ENCODE measurements at regions not wholly inside any gene's neighbourhood (a gene's known extent, or its start where the extent isn't known, plus 50 kb on each side); places are given as distances from the start of the nearest gene placed in this dataset.
A peak's percentile ranks its signal among the peaks of the same experiment; 100 is the strongest.

DNA sequence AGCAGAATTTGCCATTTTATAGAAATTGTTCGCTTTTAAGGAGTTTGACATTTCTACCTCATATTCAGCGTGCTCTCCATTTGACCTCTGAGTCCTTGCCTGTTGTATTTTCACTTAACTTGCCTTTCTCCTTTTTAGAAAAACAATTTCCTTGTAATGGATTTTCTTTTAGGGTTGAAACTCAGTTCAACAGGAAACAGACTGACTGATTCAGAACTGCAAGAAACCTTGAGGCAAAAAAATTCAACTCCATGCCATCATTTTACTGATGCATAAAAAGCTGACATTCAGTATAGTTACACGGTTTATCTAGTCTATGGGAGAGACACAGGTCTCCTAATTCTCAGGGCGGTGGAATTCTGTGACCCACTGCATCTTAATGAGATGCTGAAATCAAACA, 59.8 kb downstream of the MRPS30 start:
- no peaks in the 10 kb centered on the region for H3K36me3 ChIP-seq (ENCODE audit: control insufficient read depth, insufficient read depth, low read length)
- H3K27me3 ChIP-seq (replicated peaks; ENCODE audit: control insufficient read depth, insufficient read depth, low read length), result no peaks in the 10 kb centered on the region
- DNase-seq (ENCODE audit: extremely low read depth, insufficient read length), result no peak
- TF ChIP-seq, protein P1, sequence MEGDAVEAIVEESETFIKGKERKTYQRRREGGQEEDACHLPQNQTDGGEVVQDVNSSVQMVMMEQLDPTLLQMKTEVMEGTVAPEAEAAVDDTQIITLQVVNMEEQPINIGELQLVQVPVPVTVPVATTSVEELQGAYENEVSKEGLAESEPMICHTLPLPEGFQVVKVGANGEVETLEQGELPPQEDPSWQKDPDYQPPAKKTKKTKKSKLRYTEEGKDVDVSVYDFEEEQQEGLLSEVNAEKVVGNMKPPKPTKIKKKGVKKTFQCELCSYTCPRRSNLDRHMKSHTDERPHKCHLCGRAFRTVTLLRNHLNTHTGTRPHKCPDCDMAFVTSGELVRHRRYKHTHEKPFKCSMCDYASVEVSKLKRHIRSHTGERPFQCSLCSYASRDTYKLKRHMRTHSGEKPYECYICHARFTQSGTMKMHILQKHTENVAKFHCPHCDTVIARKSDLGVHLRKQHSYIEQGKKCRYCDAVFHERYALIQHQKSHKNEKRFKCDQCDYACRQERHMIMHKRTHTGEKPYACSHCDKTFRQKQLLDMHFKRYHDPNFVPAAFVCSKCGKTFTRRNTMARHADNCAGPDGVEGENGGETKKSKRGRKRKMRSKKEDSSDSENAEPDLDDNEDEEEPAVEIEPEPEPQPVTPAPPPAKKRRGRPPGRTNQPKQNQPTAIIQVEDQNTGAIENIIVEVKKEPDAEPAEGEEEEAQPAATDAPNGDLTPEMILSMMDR (IDR thresholded peaks at IDR 0.05; ENCODE audit: insufficient read depth, low read length, poor library complexity, severe bottlenecking), result no peak
- H3K4me3 ChIP-seq (replicated peaks; ENCODE audit: low read depth, low read length), result no peak overlapping the region

DNA sequence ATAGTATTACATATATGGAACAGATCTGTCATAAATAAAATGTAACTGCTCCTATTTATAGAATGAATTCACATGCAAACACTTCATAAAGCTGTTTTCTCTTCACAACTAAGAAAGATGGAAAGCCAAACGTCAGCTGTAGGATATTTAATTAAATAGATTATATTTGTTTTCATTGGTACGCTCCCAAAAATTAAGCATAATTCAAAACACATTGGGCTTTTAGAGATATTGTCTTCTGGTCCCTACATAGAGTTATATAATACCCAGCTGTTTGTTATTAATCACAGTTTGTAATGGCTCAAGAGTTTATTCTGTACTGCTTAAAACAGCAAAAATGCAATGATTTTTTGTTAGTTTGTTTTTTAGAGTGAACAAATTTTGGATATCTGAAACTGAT, 61.2 kb downstream of the MRPS30 start:
- TF ChIP-seq, protein P1 (IDR thresholded peaks at IDR 0.05; ENCODE audit: insufficient read depth, low read length, poor library complexity, severe bottlenecking), result no peak
- Histone ChIP-seq H3K27me3 (replicated peaks; ENCODE audit: control insufficient read depth, insufficient read depth, low read length) (no peaks in the 10 kb centered on the region), H3K4me3 (replicated peaks; ENCODE audit: low read depth, low read length) (no peak overlapping the region), H3K36me3 (ENCODE audit: control insufficient read depth, insufficient read depth, low read length) (no peaks in the 10 kb centered on the region)
- DNase-seq (ENCODE audit: extremely low read depth, insufficient read length), result no peak

DNA sequence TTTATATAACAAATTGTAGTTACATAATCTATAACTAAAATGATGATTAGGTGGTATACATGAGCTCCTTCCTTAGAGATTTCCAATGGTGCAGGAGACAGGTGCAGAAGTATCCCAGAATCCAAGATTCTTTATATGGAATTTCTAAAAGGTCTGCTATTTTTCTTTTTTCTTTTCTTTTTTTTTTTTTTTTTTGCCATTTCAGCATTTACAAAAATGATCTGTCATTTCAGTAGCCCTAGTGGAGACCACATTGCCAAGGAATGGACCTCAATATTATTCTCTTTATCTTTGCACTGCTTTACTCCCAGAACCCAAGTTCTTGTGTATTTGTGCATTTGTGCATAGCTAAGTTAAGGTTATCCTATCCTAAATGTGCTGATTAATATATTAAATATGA, 61.7 kb downstream of the MRPS30 start:
- Histone ChIP-seq H3K4me3 (replicated peaks; ENCODE audit: low read depth, low read length) (no peak overlapping the region), H3K27me3 (replicated peaks; ENCODE audit: control insufficient read depth, insufficient read depth, low read length) (no peaks in the 10 kb centered on the region), H3K36me3 (ENCODE audit: control insufficient read depth, insufficient read depth, low read length) (no peaks in the 10 kb centered on the region)
- no peak for DNase-seq (ENCODE audit: extremely low read depth, insufficient read length)
- TF ChIP-seq, protein P1 (IDR thresholded peaks at IDR 0.05; ENCODE audit: insufficient read depth, low read length, poor library complexity, severe bottlenecking), result no peak

DNA sequence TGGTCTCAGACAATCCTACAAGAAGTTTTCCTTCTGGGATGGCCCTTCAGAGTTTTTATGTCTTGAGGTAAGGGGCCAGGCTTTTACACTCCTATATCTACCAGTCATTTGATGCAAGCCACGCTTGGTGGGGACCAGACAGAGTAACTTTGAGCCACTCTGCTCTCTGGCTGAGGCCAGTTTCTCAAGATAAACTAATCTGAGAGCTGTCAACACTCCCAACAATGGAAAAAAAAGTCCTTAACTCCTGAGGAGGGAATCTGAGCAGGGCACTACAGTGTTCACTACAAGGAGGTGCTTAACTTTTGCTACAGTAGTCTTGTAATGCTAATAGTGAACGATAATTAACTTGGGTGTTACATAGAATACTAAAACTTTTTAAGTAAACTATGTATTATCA, 62.7 kb downstream of the MRPS30 start:
- Histone ChIP-seq H3K36me3 (ENCODE audit: control insufficient read depth, insufficient read depth, low read length) (no peaks in the 10 kb centered on the region), H3K4me3 (replicated peaks; ENCODE audit: low read depth, low read length) (no peak overlapping the region), H3K27me3 (replicated peaks; ENCODE audit: control insufficient read depth, insufficient read depth, low read length) (no peaks in the 10 kb centered on the region)
- DNase-seq (ENCODE audit: extremely low read depth, insufficient read length), result no peak
- TF ChIP-seq, protein P1 (IDR thresholded peaks at IDR 0.05; ENCODE audit: insufficient read depth, low read length, poor library complexity, severe bottlenecking), result no peak

DNA sequence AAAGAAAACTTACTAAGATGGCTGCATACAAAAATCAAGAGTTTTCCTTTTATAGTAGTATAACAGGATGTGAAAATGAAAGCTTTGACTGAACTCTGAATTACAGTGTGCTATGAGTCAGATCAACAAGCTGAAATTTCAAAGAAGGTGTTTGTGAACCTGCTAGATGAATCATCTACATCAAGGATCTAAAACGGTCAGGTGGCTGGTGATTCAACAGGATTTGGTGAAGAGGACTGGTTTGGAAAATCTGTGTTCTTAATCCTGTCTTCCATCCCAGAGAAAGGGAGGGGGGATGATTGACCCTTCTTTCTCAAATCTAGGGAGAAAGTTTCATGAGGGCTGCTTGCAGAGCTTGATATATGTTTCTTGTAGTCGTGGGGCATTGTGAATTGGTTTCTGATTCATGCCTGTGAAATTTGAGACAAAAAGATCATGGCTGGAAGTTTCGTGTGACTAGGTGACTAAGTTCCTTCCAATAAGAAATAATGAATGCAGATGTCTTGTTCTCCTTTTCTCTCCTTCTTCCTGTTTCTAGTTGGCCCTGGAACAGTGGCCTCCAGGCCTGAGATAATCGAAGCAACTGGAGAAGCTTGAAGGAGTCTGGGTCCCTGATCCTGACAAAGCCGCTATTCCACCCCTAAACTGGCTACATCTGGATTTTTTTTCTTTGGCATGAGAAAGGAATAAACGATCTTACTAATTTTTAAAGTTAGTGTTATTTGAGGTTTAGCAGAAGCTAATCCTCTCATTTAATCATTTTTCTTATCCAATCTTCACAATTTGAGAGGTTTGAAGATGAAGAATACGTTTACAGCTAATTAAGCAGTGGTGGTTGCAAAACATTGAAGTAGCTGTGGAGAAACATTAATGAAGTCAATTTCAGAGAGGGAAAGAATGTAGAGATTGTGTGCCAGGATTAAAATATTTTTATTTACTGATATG, 67.2 kb downstream of the MRPS30 start:
- H3K4me3 ChIP-seq (replicated peaks; ENCODE audit: low read depth, low read length), result 0 out of 2 replicates have a peak overlapping the region, but pooled peaks have one; percentile 1
- TF ChIP-seq, protein P1 (IDR thresholded peaks at IDR 0.05; ENCODE audit: insufficient read depth, low read length, poor library complexity, severe bottlenecking), result no peak
- peak; percentile 76 for DNase-seq (ENCODE audit: extremely low read depth, insufficient read length)
- H3K36me3 ChIP-seq (ENCODE audit: control insufficient read depth, insufficient read depth, low read length), result no peaks in the 10 kb centered on the region
- H3K27me3 ChIP-seq (replicated peaks; ENCODE audit: control insufficient read depth, insufficient read depth, low read length), result no peaks in the 10 kb centered on the region
